Omental fat pad (tissue), 3 donors: ENCODE measurements at regions not wholly inside any gene's neighbourhood (a gene's known extent, or its start where the extent isn't known, plus 50 kb on each side); places are given as distances from the start of the nearest gene placed in this dataset.
A peak's percentile ranks its signal among the peaks of the same experiment; 100 is the strongest.

Experiments
- ATAC-seq: fragments of 150-250 bp; one replicate; pipeline ENCODE4 v1.9.1; 2016; ENCODE audit warnings: mild to moderate bottlenecking, moderate library complexity; ENCODE audit not compliant: low FRiP score
- DNase-seq: peaks from one replicate; pipeline ENCODE4 v3.0.0-alpha.2; 2019; ENCODE audit warnings: low spot score
- TF ChIP-seq, protein P1 (sequence below), 3 donors: fragments of 450-650 bp; IDR thresholded peaks; one replicate each; pipeline ENCODE4 v1.5.1; 2016 to 2017; ENCODE audit warnings: antibody characterized with exemption in 3 of 3, mild to moderate bottlenecking in 3 of 3, moderate library complexity in 2 of 3

DNA sequence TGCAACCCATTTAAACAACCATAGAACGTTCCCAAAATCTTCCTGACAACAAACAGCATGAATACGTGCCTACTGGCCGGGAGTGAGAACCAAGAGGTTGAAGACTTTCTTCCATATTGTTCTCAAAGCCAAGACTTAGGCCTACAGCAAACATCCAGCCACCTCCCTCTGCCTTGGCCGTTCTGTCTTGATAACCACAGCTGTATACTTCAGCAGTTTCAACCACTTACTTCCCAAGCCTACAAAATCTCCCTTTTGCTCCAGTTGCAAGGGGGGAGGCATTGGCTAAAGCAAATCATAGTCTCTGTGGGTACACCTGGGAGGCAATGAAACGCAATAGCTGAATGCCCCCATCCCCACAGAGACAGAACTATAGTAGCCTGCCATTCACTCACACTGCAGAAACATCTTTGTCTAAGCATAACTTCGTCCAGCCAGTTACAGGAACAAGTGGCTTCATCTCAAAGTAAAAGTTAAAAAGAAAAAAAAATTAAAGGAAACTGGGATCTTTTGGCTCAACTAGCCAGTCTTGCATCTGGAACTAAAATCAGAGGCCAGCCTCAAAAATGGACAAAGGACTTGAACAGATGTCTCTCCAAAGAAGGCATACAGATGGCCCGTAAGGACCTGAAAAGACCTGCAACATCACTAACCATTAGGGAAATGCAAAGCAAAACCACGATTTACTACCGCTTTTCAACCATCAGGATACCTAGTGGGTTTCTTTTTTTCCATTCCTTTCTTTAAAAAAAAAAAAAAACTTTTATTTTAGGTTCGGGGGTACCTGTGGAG, 186.0 kb downstream of the PSMG1 start:
- no peak for DNase-seq
- TF ChIP-seq, protein P1, sequence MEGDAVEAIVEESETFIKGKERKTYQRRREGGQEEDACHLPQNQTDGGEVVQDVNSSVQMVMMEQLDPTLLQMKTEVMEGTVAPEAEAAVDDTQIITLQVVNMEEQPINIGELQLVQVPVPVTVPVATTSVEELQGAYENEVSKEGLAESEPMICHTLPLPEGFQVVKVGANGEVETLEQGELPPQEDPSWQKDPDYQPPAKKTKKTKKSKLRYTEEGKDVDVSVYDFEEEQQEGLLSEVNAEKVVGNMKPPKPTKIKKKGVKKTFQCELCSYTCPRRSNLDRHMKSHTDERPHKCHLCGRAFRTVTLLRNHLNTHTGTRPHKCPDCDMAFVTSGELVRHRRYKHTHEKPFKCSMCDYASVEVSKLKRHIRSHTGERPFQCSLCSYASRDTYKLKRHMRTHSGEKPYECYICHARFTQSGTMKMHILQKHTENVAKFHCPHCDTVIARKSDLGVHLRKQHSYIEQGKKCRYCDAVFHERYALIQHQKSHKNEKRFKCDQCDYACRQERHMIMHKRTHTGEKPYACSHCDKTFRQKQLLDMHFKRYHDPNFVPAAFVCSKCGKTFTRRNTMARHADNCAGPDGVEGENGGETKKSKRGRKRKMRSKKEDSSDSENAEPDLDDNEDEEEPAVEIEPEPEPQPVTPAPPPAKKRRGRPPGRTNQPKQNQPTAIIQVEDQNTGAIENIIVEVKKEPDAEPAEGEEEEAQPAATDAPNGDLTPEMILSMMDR (IDR thresholded peaks at IDR 0.05), result no peak
- ATAC-seq, result no peak

DNA sequence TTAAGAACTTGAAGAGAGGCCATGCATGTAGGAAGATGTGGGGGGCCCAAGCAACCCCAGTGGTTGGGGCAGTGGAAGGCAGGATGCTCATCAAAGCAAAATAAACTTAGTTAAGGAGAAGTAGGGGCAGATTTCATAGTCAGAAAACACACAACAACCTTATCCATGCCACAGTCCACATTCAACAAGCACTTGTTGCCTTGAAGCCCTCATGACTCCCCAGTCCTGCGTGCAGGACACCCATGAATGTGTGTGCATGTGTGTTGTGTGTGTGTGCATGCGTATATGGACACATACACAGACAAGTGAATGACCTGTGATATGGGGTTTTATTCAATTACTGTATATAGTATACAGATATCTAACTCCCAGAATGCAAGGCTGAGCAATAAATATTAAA, 186.9 kb downstream of the PSMG1 start:
- TF ChIP-seq, protein P1 (IDR thresholded peaks at IDR 0.05), result no peak
- no peak for DNase-seq
- no peak for ATAC-seq

DNA sequence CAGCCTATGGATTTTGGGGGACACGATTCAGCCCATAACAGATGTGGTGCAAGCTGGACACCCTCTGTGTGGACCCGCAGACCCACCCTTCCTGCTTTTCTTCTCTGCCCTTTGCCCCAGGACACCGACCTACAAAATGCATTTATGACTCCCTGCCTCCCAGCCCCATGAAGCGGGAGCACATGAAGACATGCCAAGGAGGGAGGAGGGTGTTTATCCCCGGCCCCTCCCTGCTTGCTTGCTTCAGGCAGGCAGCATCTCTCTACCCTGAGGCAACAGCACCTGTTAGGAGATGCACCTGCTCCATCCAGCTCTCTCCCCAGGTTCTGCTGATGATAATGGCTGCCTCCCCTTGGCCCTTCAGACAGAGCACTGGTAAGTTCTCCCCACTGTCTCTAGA, 187.5 kb downstream of the PSMG1 start:
- ATAC-seq (no peak), DNase-seq (no peak)
- TF ChIP-seq, protein P1 (IDR thresholded peaks at IDR 0.05), result no peak

DNA sequence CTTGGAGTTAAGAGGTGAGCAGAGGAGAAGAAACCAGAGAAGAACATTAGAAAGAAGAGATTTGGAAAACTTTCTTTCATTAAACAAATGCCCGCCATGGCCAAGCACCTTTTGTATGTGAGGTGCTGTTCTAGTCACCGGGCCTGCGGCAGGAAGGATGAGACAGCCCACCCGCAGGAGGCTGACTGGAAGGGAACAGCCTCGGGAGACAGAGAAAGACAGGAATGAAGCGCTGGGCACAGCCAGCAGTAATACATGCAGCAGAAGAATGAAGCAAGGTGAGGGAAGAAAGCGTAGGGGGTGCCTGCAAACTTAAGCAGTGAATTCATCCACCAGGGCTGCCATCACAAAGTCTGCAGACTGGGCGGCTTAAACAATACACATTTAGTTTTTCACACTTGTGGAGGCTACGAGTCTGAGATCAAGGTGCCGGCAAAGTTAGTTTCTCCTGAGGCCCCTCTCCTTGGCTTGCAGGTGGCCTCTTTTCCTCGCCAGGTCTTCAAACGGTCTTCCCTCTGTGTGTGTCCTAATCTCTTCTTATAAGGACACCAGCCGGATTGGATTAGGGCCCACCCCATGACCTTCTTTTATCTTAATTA, 188.1 kb downstream of the PSMG1 start:
- TF ChIP-seq, protein P1 (IDR thresholded peaks at IDR 0.05), result no peak
- ATAC-seq, result no peak
- no peak for DNase-seq

DNA sequence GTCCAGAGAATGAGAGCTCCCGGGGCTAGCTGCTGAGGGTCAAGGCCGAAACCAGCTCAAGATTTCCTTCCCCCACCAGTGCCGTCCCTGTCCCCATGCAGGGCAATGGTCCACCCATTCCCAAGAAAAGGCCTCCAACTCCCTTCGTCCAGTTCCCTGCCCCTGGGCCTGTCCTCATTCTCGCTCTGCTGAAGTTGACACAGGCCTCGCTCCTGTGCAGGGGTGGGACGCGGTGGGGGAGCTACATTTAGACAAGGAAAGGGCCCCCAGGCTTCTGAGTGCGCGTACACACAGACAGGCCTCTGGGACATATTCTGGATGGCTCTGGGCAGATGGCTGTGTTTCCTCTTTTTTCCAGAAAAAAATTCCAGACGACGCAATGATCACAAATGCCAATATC, 188.3 kb downstream of the ETS2 start:
- ATAC-seq (no peak), DNase-seq (no peak)
- TF ChIP-seq, protein P1 (IDR thresholded peaks at IDR 0.05), result no peak

DNA sequence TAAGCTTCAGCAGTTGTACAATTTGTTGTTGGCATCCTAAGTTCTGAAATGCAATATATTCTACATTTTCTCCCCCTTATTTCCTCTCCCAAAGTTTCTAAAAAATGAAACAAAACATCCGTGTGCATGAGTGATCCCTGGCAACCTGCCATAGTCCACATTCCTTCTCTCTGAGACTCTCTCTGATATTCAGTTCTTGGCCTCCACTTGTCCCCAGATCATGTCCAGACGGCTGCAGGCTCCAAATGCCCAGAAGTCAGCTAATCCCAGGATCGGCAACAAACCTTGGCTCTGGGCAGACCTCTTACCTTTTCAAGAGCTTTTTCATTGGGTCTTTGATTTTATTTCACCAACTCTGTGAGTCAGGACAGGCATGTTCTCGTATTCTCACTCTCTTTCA, 187.8 kb downstream of the ETS2 start:
- TF ChIP-seq, protein P1 (IDR thresholded peaks at IDR 0.05), result no peak
- peak; percentile 54 for ATAC-seq
- peak; percentile 54 for DNase-seq

DNA sequence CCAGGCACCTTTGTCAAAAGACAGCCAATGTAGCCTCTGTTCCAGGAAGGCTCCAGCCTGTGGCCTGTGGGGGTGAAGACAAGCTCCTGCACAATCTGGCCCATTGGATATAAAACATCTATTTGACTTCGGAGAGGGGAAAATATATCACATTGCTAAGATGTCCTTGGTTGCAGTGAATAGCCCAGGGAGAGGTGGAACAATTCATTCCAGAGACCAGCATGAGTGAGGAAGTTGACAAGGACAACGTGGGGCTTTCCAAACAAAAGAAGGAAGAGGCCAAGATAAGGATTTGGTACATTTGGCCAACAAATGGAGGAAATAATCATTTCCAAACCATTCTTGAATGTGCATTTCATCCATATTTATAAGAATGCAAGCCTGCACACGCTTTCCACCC, 187.0 kb downstream of the ETS2 start:
- ATAC-seq (no peak), DNase-seq (no peak)
- TF ChIP-seq, protein P1 (IDR thresholded peaks at IDR 0.05), result no peak
